GM21576 (cell line): ENCODE measurements at regions not wholly inside any gene's neighbourhood (a gene's known extent, or its start where the extent isn't known, plus 50 kb on each side); places are given as distances from the start of the nearest gene placed in this dataset.
A peak's percentile ranks its signal among the peaks of the same experiment; 100 is the strongest.

Experiments
- ATAC-seq: cut with Tn5 transposase; IDR thresholded peaks from one replicate; pipeline ENCODE4 v1.9.1; 2021; ENCODE audit warnings: mild to moderate bottlenecking, moderate library complexity; ENCODE audit not compliant: unreplicated experiment

DNA sequence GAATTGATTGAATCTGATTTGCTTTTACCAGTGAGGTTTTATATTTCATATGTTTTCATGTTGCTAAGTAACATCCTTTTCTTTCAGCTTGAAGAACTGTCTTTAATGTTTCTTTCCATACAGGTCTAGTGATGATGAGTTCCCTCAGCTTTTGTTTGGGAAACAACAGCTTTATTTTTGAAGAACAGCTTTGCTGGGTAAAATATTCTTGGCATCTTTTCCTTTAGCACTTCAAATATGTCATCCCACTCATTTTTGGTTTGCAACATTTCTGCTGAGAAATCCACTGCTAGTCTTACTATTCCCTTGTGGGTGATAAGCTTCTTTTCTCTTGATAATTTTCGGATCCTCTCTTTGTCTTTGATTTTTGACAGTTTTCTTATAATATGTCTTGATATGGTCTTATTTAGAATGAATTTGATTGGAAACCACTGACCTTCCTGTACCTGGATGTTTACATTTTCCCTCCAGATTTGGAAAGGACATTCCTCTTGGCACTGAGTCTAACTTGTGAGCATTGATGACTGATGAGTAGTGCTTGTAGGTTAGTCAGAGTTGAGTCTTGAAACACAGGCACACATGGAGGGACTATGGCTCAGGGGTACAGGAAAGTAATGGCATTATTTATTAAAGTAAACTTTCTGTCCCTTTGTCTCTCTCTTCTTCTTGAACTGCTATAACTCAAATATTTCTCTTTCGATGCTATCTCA is 220.3 kb downstream of the SPATA31D1 start:
- ATAC-seq: no peak

DNA sequence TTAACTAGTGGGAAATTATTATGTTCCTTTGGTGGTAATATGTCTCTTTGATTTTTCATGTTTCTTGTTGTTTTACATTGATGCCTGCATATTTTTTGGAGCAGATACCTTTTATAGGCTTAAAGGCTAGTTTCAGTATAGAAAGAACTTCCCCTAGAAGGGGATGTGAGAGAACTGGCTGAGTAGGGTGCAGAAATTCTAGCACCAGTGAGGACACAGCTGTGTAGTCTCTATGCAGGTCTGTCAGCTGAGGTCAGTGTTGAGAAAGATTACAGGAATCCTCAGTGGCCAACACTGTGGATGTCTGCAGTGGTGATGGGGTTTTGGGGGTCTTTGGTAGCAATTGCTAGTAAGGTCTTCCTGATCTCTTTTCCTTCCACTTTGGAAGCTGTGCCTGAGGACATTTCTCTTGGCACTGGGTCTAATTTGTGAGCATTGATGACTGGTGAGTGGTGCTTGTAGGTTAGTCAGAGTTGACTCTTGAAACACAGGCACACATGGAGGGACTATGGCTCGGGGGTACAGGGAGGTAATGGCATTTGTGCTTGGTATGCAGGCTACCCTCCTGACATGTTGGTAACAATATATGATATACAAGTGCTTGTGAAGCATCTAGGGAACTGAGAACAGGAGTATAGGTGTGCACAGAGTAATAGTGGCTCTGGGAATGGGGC is 221.4 kb downstream of the SPATA31D1 start:
- peak; percentile 67 for ATAC-seq

DNA sequence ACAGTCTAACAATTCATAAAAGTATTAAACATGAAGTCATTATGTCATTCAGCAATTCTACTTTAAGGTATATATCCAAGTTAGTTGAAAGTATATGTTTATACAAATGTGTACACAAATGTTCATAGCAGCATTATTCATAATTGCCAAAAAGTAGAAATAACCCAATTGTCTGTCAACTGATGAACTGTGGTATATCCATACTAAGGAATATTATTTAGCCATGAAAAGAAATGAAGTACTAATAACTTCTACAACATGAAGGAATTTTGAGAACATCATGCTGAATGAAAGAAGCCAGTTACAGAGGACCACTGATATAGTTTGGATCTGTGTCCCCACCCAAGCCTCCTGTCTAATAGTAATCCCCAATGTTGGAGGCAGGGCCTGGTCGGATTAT is 224.3 kb downstream of the SPATA31D1 start:
- no peak for ATAC-seq

DNA sequence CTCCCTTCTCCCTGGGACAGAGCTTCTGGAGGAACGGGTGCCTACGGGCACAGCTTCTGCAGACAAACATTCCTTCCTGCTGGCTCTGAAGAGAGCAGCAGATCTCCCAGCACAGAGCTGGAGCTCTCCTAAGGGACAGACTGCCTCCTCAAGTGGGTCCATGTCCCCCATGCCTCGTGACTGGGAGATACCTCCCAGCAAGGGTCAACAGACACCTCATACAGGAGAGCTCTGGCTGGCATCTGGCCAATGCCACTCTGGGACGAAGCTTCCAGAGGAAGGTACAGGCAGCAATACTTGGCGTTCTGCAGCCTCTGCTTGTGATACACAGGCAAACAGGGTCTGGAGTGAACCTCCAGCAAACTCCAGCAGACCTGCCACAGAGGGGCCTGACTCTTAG is 227.9 kb downstream of the SPATA31D1 start:
- no peak for ATAC-seq

DNA sequence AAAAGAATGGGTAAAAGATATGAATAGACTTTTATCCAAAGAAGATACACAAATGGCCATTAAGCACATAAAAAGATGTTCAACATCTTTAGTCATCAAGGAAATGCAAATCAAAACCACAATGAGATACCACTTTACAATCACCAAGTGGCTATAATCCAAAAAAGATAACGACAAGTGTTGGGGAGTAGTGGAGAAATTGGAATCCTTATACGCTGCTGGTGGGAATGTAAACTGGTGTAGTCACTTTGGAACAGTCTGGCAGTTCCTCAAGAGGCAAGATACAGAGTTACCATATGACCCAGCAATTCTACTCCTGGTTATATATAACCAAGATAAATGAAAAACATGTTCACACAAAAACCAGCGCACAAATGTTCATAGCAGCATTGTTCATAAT is 234.9 kb downstream of the SPATA31D1 start:
- no peak for ATAC-seq

DNA sequence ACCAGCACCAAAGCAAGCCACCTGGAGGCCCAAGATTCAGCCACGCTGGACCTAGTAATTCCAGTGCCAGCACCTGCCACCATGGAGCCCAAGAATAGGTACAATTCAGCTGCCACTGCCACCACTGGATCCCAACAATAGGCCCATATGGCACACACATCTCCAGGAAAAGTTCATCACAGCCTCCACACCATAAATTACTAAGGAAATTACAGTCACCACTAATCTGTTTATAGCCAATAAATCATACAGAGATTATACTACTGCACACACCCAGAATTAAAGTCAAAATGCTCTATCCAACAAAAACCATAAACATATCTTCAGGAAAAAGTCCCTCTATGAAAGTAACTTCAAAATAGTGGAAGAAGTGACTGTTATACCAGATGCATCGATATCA is 242.8 kb downstream of the SPATA31D1 start:
- ATAC-seq: no peak

DNA sequence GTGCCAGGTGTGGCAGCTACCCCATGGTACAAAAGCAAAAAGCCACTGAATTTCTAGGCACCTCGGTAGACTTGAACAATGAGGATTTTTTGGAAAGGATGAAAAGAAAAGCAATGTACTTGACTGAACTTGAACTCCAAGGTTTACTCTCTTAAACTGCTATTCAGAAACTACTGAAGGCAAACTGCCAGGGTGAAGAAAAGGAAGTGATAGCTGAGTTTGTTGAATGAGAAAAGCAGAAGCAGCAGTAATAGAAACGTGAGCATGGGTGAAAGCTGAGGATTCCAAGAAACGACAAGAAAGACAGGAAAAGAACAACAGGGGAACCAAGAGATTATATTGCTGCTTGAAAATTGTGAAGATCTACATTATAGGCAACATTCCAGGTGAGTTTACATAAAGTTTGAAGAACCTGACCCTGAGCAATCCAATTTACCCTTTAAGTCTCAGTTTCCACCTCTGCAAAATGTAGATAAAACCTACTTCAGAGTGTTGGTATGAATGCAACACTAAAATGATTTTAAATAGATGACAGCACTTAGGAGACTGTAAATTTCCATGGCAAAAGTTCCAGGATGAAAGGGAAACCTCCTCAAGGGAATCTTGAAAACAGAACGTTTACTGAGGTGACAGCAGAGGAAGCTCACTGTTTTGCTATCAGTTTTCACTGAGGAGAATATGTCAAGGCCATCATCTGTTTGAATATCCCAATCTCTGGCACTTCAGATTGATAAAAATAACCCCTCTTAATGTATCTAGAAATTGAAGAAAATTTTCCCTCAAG is 245.8 kb downstream of the SPATA31D1 start:
- ATAC-seq: no peak

DNA sequence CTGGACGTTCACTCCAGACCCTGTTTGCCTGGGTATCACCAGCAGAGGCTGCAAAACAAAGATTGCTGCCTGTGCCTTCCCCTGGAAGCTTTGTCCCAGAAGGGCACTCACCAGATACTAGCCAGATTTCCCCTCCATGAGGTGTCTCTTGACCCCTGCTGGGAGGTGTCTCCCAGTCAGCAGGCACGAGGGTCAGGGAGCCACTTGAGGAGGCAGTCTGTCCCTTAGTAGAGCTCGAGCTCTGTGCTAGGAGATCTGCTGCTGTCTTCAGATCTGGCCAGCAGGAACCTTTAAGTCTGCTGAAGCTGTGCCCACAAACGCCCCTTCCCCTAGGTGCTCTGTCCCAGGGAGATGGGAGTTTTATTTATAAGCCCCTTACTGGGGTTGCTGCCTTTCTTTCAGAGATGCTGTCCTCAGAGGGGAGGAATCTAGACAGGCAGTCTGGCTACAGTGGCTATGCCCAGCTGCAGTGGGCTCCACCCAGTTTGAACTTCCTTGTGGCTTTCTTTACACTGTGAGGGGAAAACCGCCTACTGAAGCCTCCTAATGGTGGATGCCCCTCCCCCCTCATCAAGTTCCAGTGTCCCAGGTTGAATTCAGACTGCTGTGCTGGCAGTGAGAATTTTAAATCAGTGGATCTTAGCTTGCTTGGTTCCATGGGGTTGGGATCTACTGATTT is 253.9 kb downstream of the SPATA31D1 start:
- ATAC-seq: no peak

DNA sequence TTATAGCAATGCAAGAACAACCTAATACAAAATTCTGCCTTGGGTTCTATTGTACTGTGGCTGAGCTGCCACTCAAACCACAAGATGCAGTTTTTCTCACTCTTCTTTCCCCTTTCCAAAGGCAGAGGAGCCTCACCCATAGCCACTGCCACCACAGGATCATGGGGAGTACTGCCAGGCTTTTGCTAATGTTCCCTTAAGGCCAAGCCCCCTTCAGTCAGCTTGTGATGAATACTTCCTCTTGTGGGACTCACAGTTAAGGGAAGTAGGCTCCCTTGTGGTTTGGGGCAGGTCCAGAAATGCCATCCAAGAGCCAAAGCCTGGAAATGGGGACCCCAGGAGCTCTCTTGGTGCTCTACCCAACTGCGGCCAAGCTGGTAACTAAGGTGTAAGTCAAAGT is 258.7 kb downstream of the SPATA31D1 start:
- ATAC-seq: no peak

GRCh38 chr9:82252116-82252515 is 263.5 kb downstream of the SPATA31D1 start:
- no peak for ATAC-seq

DNA sequence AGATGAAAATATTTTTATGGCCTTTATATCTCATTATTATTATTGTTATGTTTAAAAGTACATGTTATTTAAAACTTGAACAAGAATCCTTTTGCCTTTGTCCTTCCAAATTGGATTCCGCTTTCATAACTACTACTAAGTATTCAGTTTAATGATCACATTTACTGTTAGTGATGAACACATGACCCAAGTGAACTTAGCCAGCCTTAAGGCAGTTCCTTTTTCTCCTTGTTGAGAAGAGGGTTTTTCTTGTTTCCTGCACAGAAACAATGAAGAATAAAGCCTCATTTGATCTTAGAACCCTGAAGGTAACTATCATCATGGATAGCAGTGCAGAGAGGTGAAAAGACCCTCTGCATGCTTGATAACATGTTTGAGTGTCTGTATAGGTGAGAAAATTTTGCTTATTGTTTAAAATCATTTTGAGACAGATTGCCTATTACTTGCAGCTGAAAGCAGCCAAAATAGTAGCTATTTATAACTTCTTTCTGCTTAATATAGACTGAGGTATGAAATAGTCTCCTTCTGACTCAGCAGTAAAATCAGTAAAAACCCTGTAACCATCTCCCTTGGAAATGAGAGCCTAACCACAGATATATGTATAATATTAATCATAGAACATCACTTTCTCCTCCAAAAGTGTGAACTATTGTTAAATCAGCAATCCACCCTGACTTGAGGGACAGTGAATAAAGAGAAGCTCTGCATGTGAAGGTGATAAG is 266.2 kb downstream of the SPATA31D1 start:
- ATAC-seq: no peak

GRCh38 chr9:82255481-82256176 is 267.1 kb downstream of the SPATA31D1 start:
- no peak for ATAC-seq

DNA sequence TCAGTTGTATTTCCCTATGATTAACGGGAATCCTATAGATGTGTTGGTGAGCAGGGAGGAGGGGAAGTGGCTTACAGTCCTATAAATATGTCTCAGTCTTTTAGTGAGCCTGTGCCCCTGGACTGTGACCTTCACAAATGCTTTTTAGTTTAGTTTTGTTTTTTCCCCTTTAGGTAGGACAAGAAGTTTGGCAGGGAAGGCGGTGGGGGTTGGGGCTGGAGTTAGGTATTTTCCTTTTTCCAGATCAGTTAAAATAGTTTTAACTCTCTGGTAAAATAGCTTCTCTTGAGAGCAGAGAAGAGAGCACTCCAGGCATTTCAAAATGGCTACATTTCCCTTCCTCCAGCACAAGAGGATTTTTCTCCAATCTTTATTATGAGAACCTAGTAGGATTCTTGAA is 272.1 kb downstream of the SPATA31D1 start:
- no peak for ATAC-seq

DNA sequence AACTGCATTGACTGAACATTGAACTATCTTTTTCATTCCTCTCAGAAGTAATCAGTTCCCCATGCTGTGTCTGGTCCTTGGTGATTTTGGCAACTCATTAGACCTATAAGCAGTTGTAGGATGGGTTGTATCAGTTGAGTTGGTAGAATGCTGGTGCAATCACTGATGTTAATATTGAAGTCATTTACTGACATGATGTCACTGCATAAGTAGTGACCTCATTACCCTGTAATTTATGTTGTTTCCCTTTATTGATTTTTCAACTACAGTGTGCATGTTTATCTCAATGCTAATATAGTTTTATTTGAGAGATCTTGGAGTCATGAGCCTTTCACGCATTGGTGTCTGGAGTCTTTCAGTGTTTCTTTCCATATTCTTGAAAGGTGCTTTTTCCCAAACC is 275.0 kb downstream of the SPATA31D1 start:
- ATAC-seq: no peak

DNA sequence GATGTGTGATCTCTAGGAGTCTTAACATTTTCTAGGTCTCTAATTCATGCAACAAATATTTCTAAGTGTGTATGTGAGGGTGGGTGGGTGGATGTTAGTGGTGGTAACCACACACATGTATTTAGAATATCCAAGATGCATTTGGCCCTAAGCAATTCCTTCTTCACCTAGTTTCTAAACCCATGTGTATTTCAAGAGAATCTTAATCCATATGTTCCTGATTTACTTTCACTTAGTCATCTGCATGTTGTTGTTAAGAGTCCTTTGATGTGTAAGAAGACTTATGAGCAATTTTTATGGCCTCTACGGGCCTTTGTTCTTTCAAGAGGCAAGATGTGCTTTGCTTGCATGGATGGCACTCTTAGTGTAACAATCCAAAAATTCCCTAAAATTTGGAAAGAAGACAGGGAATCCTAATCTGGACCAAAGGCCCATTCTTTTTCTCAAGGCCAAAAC is 282.6 kb downstream of the SPATA31D1 start:
- ATAC-seq: no peak

DNA sequence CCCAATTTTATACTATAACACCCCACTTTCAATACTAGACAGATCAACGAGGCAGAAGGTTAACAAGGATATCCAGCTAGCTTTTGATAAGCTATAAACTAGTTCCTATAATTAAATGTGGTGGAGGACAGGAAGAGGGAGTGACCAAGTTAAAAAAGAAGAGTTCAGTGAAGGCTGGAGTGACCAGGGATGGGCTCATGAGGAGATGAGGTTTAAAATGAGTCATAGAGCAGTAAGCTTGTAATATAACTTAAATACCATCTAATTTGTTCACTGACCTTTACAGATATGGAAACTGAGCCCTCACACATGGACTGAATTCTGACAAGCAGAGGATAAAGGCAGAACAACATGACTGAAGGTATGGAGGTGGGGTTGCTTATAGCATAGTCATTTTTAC is 284.5 kb downstream of the SPATA31D1 start:
- ATAC-seq: no peak

DNA sequence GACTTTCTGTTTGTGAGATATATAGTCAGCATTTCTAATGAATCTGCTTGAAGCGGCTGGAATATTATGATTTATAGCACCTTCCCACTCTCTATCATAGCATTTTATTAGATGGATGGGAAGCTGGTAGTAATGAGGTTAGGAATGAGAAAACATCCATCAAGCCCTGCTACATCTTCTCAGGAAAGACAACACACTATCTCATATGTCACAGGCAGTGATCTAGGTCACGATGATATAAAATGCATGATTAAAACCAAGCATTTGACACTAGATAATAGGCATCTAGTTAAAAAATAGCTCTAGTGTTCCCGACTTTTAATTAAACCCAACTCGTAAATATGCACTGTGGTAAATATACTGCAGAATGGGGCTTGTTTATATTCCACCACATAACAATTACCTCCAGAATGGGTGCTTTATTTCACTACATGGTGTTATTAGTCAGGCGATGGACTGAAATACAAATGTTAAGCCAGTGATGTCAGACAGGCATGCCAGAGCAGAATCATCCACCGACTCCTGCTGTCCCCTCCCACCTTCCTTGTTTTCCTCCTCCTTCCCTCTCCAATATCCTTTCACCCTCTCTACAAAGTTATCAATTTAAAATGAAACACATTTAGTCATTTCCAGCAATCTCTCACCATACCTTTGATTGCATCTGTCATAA is 286.8 kb downstream of the SPATA31D1 start:
- ATAC-seq: no peak

DNA sequence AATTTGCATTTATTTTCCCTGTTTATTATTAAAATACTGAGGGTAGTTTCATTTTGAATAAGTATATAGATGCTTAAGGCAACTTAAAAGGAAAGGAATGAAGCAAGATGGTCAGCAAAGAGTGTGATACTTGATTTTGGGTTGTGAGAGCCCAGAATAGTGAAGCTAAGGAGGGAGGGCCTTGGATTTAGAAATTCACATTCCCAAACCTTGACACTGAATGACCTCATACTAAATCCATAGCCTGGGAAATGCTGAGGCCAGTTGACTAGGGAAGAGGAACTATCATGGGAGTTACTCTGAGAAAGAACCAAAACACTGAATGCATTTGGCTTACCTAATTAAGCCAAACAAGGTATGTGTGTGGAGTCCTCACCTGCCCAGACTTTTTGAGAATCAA is 292.5 kb downstream of the SPATA31D1 start:
- no peak for ATAC-seq

DNA sequence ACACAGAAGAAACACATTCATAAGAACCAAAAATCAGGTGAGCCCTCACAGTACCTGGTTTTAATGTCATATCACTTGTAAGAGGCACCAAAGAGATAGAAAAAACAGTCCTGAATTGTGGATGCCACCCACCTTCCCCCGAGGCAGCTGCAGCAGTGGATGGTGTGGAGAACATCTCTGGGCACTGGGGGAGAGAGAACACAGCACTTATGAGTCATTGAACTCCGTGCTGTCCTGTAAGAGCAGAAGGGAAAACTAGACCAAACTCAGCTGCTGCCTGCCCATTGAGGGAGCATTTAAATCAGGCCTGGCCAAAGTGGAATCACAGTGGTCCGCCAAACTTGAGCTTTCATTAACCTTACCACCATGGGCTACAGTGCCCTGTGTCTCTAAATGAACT is 296.2 kb downstream of the SPATA31D1 start:
- no peak for ATAC-seq

DNA sequence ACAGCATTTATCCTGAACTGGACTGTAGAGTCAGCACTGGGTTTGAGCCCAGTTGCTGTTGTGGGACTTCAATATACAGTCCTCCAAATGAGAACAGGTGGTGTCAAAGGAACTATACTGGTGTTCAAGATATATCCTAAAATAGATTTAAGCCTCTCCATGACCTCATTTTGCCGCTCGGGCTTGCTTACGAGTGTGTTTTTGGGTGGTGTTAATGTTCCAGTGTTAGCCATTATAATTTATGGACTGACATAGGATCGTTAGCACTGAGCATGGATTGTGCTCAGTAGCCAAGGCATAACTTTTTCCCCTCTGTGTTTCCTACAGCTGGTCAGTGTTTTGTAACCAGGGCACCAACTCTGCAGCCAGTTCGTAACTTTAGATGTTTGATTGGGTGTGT is 306.6 kb downstream of the SPATA31D1 start:
- ATAC-seq: no peak
